SK-N-SH treated with all-trans-retinoic acid at 6 μM for 48 hours (cell line): ENCODE measurements at regions not wholly inside any gene's neighbourhood (a gene's known extent, or its start where the extent isn't known, plus 50 kb on each side); places are given as distances from the start of the nearest gene placed in this dataset.

Experiments used
- ATAC-seq: fragments of 200-7000 bp; cut with Tn5 transposase; 3 replicates; pipeline ENCODE4 v1.9.1; 2020; ENCODE audit warnings: mild to moderate bottlenecking, moderate library complexity
- ARNTL ChIP-seq: fragments of 450-650 bp; formaldehyde crosslinking; IDR thresholded peaks from 2 replicates; pipeline ENCODE4 v1.5.0; 2020; ENCODE audit warnings: low read depth, mild to moderate bottlenecking, moderate library complexity, borderline replicate concordance
- BACH2 ChIP-seq: fragments of 250-450 bp; sonication (Bioruptor Pico); IDR thresholded peaks from 2 replicates; pipeline ENCODE4 v1.9.0; 2021; ENCODE audit warnings: mild to moderate bottlenecking, borderline replicate concordance
- CSDC2 ChIP-seq: fragments of 250-450 bp; sonication (Bioruptor Pico); IDR thresholded peaks from 2 replicates; pipeline ENCODE4 v1.5.0; 2020; ENCODE audit warnings: mild to moderate bottlenecking, moderate library complexity
- ESRRG ChIP-seq: fragments of 250-450 bp; sonication (Bioruptor Pico); IDR thresholded peaks from 2 replicates; pipeline ENCODE4 v1.6.1; 2021; ENCODE audit warnings: mild to moderate bottlenecking
- ISL1 ChIP-seq: fragments of 250-450 bp; sonication (Bioruptor Pico); IDR thresholded peaks from 2 replicates; pipeline ENCODE4 v2.1.2; 2022; ENCODE audit warnings: mild to moderate bottlenecking, moderate library complexity
- OSR1 ChIP-seq: fragments of 250-450 bp; sonication (Bioruptor Pico); IDR thresholded peaks from 2 replicates; pipeline ENCODE4 v1.8.0; 2022; ENCODE audit warnings: moderate library complexity, mild to moderate bottlenecking, inconsistent platforms
- POU6F1 ChIP-seq: fragments of 250-450 bp; sonication (Bioruptor Pico); IDR thresholded peaks from 2 replicates; pipeline ENCODE4 v1.8.0; 2021; ENCODE audit warnings: low read depth, mild to moderate bottlenecking, moderate library complexity, borderline replicate concordance
- PPARA ChIP-seq: fragments of 250-450 bp; sonication (Bioruptor Pico); IDR thresholded peaks from 2 replicates; pipeline ENCODE4 v1.5.0; 2020; ENCODE audit warnings: mild to moderate bottlenecking, borderline replicate concordance
- SNAI2 ChIP-seq: fragments of 250-450 bp; sonication (Bioruptor Pico); IDR thresholded peaks from 2 replicates; pipeline ENCODE4 v1.5.0; 2020; ENCODE audit warnings: mild to moderate bottlenecking, moderate library complexity
- TCF4 ChIP-seq: fragments of 250-450 bp; sonication (Bioruptor Pico); IDR thresholded peaks from 2 replicates; pipeline ENCODE4 v1.8.0; 2021; ENCODE audit warnings: mild to moderate bottlenecking, moderate library complexity, borderline replicate concordance
- TSHZ2 ChIP-seq: fragments of 250-450 bp; sonication (Bioruptor Pico); IDR thresholded peaks from 2 replicates; pipeline ENCODE4 v1.5.0; 2020; ENCODE audit warnings: mild to moderate bottlenecking, moderate library complexity
- ZC3H10 ChIP-seq: fragments of 250-450 bp; sonication (Bioruptor Pico); IDR thresholded peaks from 2 replicates; pipeline ENCODE4 v1.5.1; 2021; ENCODE audit warnings: mild to moderate bottlenecking, moderate library complexity
- ZFP3 ChIP-seq: fragments of 250-450 bp; sonication (Bioruptor Pico); IDR thresholded peaks from 2 replicates; pipeline ENCODE4 v1.5.0; 2020; ENCODE audit warnings: mild to moderate bottlenecking, moderate library complexity
- ZFP30 ChIP-seq: fragments of 450-650 bp; formaldehyde crosslinking; IDR thresholded peaks from 2 replicates; pipeline ENCODE4 v1.5.0; 2022; ENCODE audit warnings: mild to moderate bottlenecking, moderate library complexity
- ZNF70 ChIP-seq: fragments of 450-650 bp; formaldehyde crosslinking; IDR thresholded peaks from 2 replicates; pipeline ENCODE4 v1.5.0; 2020; ENCODE audit warnings: mild to moderate bottlenecking, moderate library complexity
- ZNF8 ChIP-seq: fragments of 450-650 bp; formaldehyde crosslinking; IDR thresholded peaks from 2 replicates; pipeline ENCODE4 v1.5.0; 2020; ENCODE audit warnings: mild to moderate bottlenecking, moderate library complexity
- TF ChIP-seq, protein P1 (sequence below): fragments of 250-450 bp; sonication (Bioruptor Pico); IDR thresholded peaks from 2 replicates; pipeline ENCODE4 v1.5.1; 2021; ENCODE audit warnings: mild to moderate bottlenecking, moderate library complexity
- TF ChIP-seq, protein P2 (sequence below): fragments of 250-450 bp; sonication (Bioruptor Pico); IDR thresholded peaks from 2 replicates; pipeline ENCODE4 v1.8.0; 2020; ENCODE audit warnings: mild to moderate bottlenecking, moderate library complexity, borderline replicate concordance
- TF ChIP-seq, protein P3 (sequence below): fragments of 250-450 bp; sonication (Bioruptor Pico); IDR thresholded peaks from 2 replicates; pipeline ENCODE4 v1.5.1; 2020; ENCODE audit warnings: low read depth, mild to moderate bottlenecking, moderate library complexity

DNA sequence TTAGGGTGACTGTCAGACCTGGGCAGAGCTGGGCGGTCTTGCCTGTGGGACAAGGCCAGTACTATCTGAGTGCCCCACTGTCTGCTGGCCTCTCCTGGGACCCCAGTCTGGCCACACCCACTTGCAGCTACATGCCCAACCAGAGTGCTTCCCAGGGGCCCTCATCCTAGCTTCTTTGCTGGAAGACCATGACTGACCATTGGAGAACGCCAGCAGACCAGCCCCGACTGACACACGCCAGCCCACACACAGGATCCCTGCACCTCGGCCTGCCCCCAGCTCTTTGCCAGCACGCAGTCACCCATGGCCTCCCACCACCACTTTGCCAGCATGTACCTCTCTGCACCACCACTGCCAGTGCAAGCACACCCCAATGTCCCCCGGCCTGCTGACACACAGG lies 585.7 kb downstream of the ZNF674 start:
- ATAC-seq = no peak
- TF ChIP-seq ZFP3 (CRISPR knock-in tag) (no peak), ZC3H10 (CRISPR knock-in tag) (no peak), CSDC2 (CRISPR knock-in tag) (no peak), TSHZ2 (CRISPR knock-in tag) (no peak), ZNF8 (CRISPR knock-in tag) (no peak), POU6F1 (no peak), ZNF70 (CRISPR knock-in tag) (no peak), PPARA (CRISPR knock-in tag) (no peak)

DNA sequence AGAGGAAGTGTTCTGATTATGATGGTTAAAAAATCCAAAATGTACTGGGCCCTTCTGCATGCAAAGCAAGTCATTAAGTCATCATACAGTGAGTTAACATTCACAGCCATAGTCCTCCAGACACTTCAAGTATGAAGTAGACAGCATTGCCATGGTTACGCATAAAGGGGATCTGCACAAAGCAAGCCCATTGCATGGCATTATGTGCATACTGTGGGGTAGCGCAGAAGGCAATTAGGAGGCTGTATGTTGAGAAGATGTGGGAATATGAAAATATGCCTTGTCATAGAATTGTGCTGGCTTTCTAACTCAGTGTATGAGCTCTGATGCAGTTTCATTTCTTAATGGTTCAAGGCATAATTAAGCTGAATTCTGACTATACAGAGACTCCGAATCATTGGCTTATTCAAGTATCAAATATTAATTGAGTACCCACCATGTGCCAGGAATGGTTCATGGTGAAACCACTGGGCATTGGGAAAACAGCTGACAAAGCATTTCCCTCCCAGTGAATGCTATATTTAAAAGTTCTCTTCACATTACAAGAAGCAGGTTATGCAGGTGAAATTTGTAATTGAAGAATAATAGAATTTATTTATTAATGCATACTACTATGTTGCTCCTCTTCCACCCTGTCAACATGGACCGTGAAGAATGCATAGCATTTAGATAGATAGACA lies 588.9 kb downstream of the ZNF674 start:
- no peak for ATAC-seq
- TF ChIP-seq ZFP30 (CRISPR knock-in tag) (no peak), TSHZ2 (CRISPR knock-in tag) (no peak), OSR1 (CRISPR knock-in tag) (no peak), TCF4 (no peak), BACH2 (CRISPR knock-in tag) (no peak), ZNF70 (CRISPR knock-in tag) (no peak), POU6F1 (no peak), ZNF8 (CRISPR knock-in tag) (no peak), ARNTL (CRISPR knock-in tag) (no peak), SNAI2 (no peak), ISL1 (CRISPR knock-in tag) (no peak), ESRRG (no peak)
- TF ChIP-seq, protein P1, sequence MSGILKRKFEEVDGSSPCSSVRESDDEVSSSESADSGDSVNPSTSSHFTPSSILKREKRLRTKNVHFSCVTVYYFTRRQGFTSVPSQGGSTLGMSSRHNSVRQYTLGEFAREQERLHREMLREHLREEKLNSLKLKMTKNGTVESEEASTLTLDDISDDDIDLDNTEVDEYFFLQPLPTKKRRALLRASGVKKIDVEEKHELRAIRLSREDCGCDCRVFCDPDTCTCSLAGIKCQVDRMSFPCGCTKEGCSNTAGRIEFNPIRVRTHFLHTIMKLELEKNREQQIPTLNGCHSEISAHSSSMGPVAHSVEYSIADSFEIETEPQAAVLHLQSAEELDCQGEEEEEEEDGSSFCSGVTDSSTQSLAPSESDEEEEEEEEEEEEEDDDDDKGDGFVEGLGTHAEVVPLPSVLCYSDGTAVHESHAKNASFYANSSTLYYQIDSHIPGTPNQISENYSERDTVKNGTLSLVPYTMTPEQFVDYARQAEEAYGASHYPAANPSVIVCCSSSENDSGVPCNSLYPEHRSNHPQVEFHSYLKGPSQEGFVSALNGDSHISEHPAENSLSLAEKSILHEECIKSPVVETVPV = no peak
- TF ChIP-seq, protein P2, sequence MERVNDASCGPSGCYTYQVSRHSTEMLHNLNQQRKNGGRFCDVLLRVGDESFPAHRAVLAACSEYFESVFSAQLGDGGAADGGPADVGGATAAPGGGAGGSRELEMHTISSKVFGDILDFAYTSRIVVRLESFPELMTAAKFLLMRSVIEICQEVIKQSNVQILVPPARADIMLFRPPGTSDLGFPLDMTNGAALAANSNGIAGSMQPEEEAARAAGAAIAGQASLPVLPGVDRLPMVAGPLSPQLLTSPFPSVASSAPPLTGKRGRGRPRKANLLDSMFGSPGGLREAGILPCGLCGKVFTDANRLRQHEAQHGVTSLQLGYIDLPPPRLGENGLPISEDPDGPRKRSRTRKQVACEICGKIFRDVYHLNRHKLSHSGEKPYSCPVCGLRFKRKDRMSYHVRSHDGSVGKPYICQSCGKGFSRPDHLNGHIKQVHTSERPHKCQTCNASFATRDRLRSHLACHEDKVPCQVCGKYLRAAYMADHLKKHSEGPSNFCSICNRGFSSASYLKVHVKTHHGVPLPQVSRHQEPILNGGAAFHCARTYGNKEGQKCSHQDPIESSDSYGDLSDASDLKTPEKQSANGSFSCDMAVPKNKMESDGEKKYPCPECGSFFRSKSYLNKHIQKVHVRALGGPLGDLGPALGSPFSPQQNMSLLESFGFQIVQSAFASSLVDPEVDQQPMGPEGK (CRISPR knock-in tag) = no peak
- TF ChIP-seq, protein P3, sequence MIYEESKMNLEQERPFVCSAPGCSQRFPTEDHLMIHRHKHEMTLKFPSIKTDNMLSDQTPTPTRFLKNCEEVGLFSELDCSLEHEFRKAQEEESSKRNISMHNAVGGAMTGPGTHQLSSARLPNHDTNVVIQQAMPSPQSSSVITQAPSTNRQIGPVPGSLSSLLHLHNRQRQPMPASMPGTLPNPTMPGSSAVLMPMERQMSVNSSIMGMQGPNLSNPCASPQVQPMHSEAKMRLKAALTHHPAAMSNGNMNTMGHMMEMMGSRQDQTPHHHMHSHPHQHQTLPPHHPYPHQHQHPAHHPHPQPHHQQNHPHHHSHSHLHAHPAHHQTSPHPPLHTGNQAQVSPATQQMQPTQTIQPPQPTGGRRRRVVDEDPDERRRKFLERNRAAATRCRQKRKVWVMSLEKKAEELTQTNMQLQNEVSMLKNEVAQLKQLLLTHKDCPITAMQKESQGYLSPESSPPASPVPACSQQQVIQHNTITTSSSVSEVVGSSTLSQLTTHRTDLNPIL (CRISPR knock-in tag) = no peak
- TF ChIP-seq, all 23 proteins: peak for 0
